ENCODE measurements at regions not wholly inside any gene's neighbourhood (a gene's known extent, or its start where the extent isn't known, plus 50 kb on each side); places are given as distances from the start of the nearest gene placed in this dataset.

GRCh38 chr13:104477261-104477660, 1411.0 kb upstream of the SLC10A2 start:
- Histone ChIP-seq H2BK120ac (ENCODE audit: low read depth, low read length) (no peak overlapping the region), H4K8ac (ENCODE audit: low read depth in 2 of 2, low read length in 2 of 2) (no peak overlapping the region), H2AK5ac (ENCODE audit: low read depth, low read length) (no peak overlapping the region), H2BK20ac (ENCODE audit: low read depth, low read length) (no peak overlapping the region), H3K27ac (ENCODE audit: insufficient read depth, low read length) (no peak overlapping the region), H3K23ac (ENCODE audit: low read depth, low read length) (no peak overlapping the region), H4K91ac (ENCODE audit: insufficient read depth, low read depth, low read length) (no peak overlapping the region), H3K4me1 (ENCODE audit: control insufficient read depth, insufficient read depth, low read length) (no peaks in the 10 kb centered on the region), H2BK15ac (ENCODE audit: low read depth, low read length) (no peak overlapping the region), H4K5ac (ENCODE audit: low read depth, low read length) (no peak overlapping the region), H3K9me1 (ENCODE audit: insufficient read depth, low read length) (no peaks in the 10 kb centered on the region), H3K36me3 (ENCODE audit: control insufficient read depth, insufficient read depth, low read length) (no peaks in the 10 kb centered on the region), H4K20me1 (ENCODE audit: insufficient read depth, low read length) (no peaks in the 10 kb centered on the region), H2BK5ac (ENCODE audit: low read depth, low read length, poor library complexity, severe bottlenecking) (no peak overlapping the region), H3K56ac (ENCODE audit: extremely low read depth, insufficient read depth, low read length) (no peak overlapping the region), H3K18ac (ENCODE audit: low read depth, low read length) (no peak overlapping the region), H3K4me3 (ENCODE audit: insufficient read depth, low read depth, low read length) (no peak overlapping the region), H3K27me3 (ENCODE audit: control insufficient read depth, insufficient read depth, low read length) (no peaks in the 10 kb centered on the region), H2AFZ (replicated peaks; ENCODE audit: low read length, poor library complexity) (no peak overlapping the region), H3K4ac (ENCODE audit: low read depth, low read length) (no peak overlapping the region), H3K4me2 (ENCODE audit: low read depth, low read length) (no peak overlapping the region), H3K9ac (ENCODE audit: low read depth, low read length) (no peak overlapping the region), H2AK9ac (replicated peaks; ENCODE audit: low read depth, low read length, poor library complexity) (no peak overlapping the region), H3K79me1 (ENCODE audit: low read depth in 1 of 2, low read length in 2 of 2) (no peaks in the 10 kb centered on the region), H3K9me3 (ENCODE audit: control insufficient read depth, insufficient read depth, low read length) (peaks cover 6% of the 10 kb centered on the region; the same call in 1 of the 2 replicates), H3K14ac (replicated peaks; ENCODE audit: low read depth, low read length) (no peak overlapping the region)
- DNase-seq (no peak), ATAC-seq (ENCODE audit: low read depth) (no peak)
- CTCF ChIA-PET: no interaction called here
- dilution Hi-C loops (cut with HindIII; ENCODE audit: low sequenced_read_pairs, unreplicated experiment) (no loop called here), intact Hi-C loops (cut with micrococcal nuclease) (no loop called here), in situ Hi-C loops (cut with MboI; ENCODE audit: low sequenced_read_pairs) (no loop called here)
- BruUV-seq (replicated peaks): no TSS peak
- POLR2A ChIA-PET (ENCODE audit: unreplicated experiment): no interaction called here
- WGBS, 2 experiments (ENCODE audit: extremely low coverage in 2 of 2, insufficient read length in 1 of 2): no CpG with 5 or more reads among the region's 2 CpGs
- TF ChIP-seq MAZ (IDR thresholded peaks at IDR 0.05; ENCODE audit: borderline replicate concordance, low read depth, low read length) (no peak), RFX5 (IDR thresholded peaks at IDR 0.05; ENCODE audit: low read depth, low read length) (no peak), CHD1 (IDR thresholded peaks at IDR 0.05; ENCODE audit: low read depth, low read length) (no peak), POLR2A (IDR thresholded peaks at IDR 0.05; ENCODE audit: low read depth, low read length) (no peak), CTCF (conservative IDR thresholded peaks at IDR 0.05; ENCODE audit: low read depth, low read length) (no peak), NFE2L2 (IDR thresholded peaks at IDR 0.05; ENCODE audit: low read depth, low read length) (no peak), USF2 (IDR thresholded peaks at IDR 0.05; ENCODE audit: low read depth, low read length) (no peak), RCOR1 (IDR thresholded peaks at IDR 0.05; ENCODE audit: insufficient replicate concordance, low read length) (no peak), FOS (IDR thresholded peaks at IDR 0.05; ENCODE audit: low read depth, low read length) (no peak), BHLHE40 (IDR thresholded peaks at IDR 0.05; ENCODE audit: low read depth, low read length) (no peak), RAD21 (IDR thresholded peaks at IDR 0.05; ENCODE audit: low read length) (no peak), MAFK (IDR thresholded peaks at IDR 0.05; ENCODE audit: low read depth, low read length) (no peak)

All from IMR-90 (cell line).